ENCODE measurements at regions not wholly inside any gene's neighbourhood (a gene's known extent, or its start where the extent isn't known, plus 50 kb on each side); places are given as distances from the start of the nearest gene placed in this dataset.

DNA sequence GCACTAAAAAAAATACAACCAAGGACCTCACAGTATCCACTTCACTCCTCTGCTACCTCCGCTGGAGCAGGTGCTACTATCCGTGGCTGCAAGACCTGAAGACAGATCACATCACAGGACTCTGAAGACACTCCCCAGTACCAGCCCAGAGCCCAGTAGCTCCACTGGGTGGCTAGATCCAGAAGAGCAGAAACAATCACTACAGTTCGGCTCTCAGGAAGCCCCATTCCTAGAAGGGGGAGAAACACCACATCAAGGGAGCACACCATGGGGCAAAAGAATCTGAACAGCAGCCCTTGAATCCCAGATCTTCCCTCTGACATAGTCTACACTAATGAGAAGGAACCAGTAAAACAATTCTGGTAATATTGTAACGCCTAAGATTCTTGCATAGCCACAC, 494.0 kb upstream of the FAT3 start:
- no peak for DNase-seq

DNA sequence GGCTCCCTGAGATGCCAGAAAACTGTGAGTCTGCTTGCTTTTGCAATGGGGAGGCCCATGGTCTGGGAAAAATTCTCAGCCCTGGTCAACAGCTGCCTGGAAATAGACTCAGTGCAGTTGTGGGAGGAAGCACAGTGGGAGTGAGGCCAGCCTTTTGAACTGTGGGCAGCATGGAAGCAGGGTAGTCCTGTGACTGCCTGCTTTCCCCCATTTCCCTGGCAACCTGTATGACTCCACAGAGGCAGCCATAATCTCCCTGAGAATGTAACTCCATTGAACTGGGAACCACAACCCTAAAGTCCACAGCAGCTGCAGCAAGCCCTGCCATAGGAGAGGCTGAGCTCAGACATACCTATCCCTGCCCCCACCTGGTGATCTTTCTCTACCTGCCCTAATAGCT, 494.6 kb upstream of the FAT3 start:
- no peak for DNase-seq

DNA sequence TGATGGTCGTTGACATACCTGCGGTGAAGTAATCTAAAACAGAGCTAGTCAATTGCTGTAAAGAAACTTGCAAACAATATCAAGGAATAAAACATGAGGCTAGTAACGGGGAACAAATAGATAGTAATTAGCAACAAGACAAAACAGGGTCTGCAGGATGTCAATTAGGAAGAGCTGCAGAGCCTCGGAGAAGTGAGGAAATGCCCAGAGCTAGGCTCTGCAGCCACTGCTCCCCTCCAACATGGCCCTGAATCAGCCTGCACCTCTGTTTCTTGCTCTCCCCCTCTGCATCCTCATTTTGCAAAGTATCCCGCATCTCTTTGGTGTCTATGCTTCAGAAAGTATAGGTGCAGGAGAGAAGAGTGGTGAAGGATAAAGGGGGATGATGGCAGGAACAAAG, 507.4 kb upstream of the FAT3 start:
- no peak for DNase-seq

DNA sequence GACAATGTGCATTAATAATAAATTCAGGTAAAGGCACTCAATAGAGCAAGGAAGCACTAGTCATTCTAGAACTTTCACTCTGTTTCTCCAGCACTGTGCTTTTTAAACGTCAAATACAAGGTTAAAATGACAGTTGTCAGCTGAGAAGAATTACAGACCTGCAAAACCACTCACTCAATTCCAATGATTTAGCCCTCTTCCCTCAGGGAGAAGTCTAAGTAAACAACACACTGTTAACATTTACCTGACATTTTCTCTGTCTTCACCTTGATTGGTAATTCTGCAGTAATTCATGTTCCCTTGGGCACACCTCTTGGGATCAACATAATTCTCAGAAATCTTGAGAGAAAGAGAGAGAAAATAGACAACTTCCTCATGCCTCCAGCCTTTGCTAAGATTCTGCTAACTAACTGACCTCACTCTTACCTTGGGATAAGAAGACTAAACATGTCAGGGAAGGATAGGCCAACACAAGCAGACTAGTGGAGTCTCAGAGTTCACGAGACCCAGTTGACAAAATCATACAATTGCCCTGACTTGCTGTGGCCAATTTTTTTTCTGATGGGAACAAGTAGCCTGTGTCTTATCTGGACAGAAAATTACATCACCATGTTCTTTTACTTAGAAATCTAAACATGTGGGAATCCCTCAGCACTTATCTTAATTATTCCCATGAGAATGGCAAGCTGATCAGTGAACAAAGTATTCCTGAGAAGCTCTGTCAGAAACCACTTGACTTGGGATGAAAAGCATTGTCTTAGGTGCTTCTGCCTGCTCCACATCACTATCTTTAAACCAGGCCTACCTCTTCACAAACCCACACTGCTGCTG, 516.8 kb upstream of the FAT3 start:
- no peak for DNase-seq

DNA sequence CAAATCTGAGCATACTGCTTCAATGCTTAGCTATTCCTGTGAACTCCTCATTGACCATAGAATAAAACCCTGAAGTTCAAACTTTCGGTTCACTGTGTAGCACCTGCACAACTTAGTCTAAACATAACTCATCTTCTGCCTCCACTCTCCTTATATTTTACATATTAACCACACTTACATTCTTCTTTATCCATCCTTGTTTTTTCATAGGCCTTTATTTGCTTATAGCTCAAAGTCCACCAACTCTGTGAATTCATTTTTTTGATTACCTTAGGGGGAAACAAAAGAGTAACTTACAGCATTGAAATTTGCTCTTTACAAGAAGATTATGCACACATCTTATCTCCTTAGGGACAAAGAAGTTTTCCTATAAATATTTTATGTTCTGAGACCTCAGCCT, 521.6 kb upstream of the FAT3 start:
- DNase-seq: no peak

DNA sequence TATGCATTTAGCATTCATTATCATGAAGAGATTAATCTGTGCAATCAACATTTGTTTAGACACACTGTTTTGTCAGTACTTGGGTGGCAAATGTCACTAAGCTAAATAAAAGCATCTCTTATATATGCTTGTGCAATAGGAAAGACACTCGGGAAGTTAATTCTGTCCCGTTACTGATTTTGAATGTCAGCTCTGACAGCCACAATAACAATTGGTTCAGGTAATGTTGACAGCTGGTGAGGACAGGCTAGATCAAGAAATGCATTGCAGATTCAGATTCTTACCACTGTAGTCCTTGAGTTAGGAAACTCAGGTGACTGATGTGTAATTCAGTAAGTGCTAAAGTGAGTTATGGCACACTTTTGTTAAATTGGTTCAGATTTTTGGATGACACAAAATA, 523.8 kb upstream of the FAT3 start:
- DNase-seq: peak; percentile 64

GRCh38 chr11:91698845-91699244, 525.8 kb upstream of the FAT3 start:
- DNase-seq: no peak

- no peak for DNase-seq
Observed at GRCh38 chr11:91694331-91694730, 530.3 kb upstream of the FAT3 start.

- DNase-seq: no peak
Observed at GRCh38 chr11:91691872-91692271, 532.7 kb upstream of the FAT3 start.

DNA sequence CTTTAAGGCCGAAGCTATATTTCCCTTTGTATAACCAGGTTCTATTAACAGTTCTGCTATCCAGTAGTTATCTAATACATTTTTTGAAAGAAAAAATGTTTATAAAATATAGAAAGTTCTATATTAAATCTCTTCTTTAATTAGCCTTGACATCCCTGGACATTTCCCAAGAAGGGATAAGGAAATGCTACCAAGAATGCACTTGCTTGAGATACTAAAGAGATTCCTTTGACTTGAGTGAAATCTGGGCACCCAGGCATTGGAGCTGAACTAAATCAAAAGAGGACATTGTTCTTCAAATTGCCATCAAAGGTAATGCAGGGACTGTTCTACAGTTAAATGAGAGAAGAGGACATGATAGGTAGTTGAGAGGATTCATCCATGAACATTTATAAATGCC, 535.9 kb upstream of the FAT3 start:
- DNase-seq: no peak

DNA sequence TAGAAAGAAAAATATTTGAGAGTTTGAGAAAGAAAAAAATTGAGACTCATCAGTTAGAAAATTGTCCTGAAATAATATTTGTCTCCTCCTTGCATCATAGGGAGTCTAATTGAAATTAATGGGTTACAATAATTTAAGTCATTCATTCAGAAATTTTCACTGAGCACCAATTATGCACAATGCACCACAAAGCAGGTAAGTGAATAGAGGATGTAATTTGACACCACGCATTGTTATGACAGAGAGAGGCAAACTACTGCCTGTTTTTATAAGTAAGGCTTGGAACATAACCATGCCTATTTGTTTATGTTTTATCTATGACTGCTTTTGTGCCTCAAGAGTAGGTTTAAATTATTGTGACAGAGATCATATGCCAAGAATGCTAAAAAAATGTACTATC, 537.9 kb upstream of the FAT3 start:
- peak; percentile 95 for DNase-seq

DNA sequence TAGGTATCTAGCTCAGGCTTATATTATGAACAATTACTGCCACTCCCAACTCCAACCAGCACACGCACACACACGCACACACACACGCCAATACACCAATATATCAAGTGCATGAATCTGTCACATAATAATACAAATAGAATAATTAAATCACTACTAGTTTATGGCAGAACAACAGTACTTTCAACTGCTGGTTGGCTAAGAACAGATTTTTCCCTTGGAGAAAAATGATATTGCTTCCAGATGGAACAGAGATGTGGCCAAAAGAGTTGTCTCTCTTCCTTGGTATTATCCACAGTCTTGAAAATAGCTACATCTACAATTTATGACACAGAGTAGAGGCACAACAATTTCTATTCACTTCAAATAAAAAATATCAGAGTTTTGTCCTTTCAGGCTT, 538.3 kb upstream of the FAT3 start:
- DNase-seq: no peak

GRCh38 chr11:91673705-91674104, 550.9 kb upstream of the FAT3 start:
- no peak for DNase-seq

- peak; percentile 49 for DNase-seq
Observed at GRCh38 chr11:91664521-91664920, 560.1 kb upstream of the FAT3 start.

DNA sequence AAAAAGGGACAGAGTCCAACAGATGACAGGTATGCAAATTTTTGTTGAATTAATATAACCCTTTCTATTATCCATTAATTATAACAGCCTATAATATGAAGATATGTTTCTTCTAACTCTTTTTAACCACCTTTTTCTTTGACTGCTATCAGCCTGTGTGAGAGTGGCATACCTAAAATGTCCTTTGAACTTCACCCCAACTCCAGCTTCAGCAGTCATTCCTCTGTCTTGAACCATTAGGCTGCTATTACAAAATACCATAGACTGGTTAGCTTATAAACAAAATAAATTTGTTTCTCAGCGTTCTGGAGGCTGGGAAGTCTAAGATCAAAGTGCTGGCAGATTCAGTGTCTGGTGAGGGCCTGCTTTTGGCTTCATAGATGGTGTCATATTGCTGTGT, 564.6 kb upstream of the FAT3 start:
- no peak for DNase-seq

DNA sequence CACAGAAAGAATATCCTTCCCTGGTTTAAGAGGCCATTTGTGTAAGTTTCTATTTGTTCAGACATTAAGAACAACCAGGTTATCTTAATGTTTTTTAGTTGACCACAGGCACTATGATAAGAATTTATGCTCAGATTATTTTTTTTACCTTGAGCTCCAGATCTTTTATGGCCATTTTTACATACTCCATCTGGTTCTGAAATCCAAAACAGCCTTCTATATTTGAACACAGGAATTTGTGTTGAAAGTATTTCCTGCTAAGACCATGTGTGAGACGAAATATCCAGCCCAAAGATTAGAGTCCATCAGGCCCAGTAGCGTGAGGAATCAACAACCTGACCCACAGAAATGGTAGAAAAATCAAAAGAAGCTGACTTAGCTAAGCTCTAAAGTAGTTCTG, 569.9 kb upstream of the FAT3 start:
- DNase-seq: no peak

GRCh38 chr11:91653079-91653754, 571.4 kb upstream of the FAT3 start:
- no peak for DNase-seq

DNA sequence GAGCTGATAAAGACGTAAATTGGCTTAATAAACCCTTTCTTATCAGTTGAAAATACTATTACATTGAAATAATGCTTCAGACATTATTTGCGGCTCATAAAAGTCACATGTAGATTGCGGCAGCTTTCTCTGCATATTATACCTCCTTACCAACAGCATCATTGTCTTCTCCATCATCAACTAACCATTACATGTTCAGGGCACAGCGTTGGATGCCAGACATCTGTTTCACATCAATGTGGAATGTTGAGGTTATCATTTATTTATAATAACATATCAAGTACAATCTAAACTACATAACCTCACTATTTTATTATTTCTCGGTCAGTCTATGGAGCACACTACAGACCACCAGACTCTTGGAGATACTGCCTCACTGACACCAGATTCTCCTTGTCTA, 573.8 kb upstream of the FAT3 start:
- DNase-seq: no peak

GRCh38 chr11:91641153-91641552, 583.5 kb upstream of the FAT3 start:
- no peak for DNase-seq

DNA sequence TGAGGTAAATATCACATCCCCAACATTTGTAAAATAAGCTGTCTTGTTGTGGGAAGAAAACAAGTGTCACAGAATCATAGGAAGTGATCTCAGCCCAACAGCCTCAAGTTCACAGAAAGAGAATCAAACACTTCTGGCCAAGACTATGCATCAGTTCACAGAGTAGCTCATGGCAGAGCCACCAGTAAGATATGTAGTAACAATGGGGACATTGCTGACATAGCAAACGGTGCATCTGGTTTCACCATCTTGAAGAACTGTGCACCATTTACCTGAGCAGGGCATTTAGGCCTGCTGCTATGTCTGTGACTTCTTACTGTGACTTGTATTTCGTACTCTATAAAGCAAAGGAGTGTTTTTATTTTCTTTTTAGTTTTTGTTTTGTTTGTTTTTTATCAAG, 585.3 kb upstream of the FAT3 start:
- no peak for DNase-seq

GRCh38 chr11:91630916-91631673, 593.5 kb upstream of the FAT3 start:
- no peak for DNase-seq

DNA sequence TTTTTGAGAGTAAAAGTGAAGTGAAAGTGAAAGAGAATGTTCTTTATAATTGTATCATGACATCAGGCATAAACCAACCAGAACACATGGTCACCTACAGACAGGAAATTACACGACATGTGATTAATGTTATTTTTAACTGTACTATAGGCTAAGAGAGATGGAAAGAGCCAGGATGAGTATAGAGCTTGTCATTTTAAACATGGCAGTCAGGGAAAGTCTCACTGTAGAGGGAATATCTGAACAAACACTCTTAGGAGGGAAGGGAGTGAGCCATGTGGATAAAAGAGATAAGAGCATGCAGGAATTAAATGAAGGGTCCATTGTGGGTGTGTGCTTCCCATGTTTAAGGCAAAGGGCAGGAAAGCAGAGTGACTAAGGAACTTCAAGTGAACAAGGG, 599.1 kb upstream of the FAT3 start:
- no peak for DNase-seq

DNA sequence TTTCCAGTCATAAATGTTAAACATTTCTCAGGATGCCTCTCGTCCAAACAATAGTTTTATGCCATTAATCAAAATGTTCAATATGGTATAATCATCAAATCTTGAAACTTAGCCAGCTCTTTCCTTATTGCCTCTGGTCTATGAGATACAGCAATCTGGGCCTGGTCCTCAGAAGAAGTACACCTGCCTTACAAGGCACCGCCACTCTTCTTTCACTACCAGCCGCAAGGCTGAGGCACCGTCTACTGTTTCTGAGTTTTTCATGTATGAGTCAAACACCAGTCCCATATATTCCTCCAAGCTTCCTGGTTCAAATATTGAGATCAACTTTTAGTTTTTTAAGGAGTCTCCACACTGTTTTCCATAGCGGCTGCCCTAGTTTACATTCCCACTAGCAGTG, 600.6 kb upstream of the FAT3 start:
- DNase-seq: no peak

GRCh38 chr11:91608677-91609076, 615.9 kb upstream of the FAT3 start:
- DNase-seq: peak; percentile 11

Measured in NCI-H1105 treated with DMSO at 0.1 percent for 48 hours (cell line).